SKM-1 (cell line): ENCODE measurements at regions not wholly inside any gene's neighbourhood (a gene's known extent, or its start where the extent isn't known, plus 50 kb on each side); places are given as distances from the start of the nearest gene placed in this dataset.

Source experiments
- DNase-seq: peaks from one replicate; lab custom pipeline; 2025; ENCODE audit not compliant: unreplicated experiment; lab: John Stamatoyannopoulos, UW

DNA sequence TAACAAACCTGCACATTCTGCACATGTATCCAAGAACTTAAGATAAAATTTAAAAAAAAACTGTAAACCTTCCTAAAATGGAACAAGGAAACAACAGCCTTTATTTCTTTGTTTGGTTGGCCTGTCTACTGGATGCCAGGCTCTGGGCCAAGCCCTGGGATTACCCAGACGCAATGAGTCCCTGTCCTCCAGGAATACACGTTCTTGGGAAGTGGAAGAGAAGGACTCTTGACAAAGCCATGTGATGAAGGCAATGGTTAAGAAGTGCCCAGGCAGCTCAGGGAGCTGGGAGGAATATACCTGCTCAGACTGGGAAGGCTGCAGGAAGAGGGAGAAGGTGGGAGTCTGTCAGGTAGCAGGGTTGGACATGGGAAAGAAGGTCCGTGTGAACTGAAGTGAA is 115.4 kb downstream of the AXIN2 start:
- no peak for DNase-seq

DNA sequence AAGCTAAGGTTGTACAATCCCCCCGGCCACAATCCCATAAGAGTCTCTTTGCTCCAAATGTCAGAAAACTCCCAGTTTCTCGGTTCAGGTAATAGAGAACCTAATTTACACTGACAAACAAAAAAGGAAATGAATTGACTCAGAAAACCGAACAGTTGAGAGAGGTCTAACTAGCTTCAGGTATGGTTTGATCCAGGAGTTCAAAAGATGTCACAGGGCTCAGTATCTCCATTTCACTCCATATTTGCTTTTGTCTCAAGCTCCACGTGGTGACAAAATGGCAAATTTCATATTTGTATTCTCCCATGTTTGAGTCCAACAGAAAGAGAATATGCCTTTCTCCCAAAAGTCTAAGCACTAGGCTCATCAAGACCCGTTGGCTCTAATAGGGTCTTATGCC is 117.4 kb downstream of the AXIN2 start:
- DNase-seq: no peak

GRCh38 chr17:65442691-65443090 is 118.8 kb downstream of the AXIN2 start:
- DNase-seq: no peak

DNA sequence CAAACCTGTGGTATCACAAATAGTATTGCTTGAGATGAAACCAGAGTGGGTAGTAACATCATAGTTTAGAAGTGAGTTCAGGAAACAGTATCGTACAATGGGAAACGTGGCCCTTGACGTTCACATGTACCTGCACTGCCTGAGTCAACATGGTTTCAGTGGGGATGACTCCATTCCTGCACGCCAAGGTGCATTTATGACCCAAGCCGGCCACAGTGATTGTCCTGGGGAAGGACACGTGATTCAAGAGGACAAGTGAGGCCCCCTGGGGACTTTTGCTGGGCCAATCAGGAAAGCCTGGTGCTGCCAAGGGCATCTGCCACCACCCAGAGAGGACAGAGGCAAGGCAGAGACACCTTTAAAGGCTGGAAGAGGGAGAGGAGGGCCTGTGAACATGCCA is 119.2 kb downstream of the AXIN2 start:
- DNase-seq: no peak

- DNase-seq: no peak
Observed at GRCh38 chr17:65441053-65441605, 120.3 kb downstream of the AXIN2 start.

- DNase-seq: no peak
Observed at GRCh38 chr17:65438708-65439294, 122.6 kb downstream of the AXIN2 start.

DNA sequence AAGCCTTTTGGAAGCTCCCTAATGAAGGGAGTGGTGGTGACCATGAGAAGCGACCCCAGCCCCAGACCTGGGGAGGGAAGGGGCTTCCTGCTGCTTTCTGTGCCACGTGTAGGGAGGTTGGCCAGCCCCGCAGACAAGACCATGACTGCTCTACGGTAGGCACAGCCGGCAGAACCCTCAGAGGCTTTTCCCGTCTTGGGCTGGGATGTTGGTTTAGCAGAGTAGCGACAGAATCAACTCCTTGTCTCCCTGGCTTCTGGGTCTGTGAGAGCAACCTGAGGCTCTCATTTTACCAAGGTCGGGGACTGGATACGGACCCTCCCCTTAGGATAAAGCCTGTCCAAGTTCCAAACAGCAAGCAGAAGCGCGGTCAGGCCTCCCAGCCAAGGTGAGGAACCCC is 123.3 kb downstream of the AXIN2 start:
- DNase-seq: no peak

DNA sequence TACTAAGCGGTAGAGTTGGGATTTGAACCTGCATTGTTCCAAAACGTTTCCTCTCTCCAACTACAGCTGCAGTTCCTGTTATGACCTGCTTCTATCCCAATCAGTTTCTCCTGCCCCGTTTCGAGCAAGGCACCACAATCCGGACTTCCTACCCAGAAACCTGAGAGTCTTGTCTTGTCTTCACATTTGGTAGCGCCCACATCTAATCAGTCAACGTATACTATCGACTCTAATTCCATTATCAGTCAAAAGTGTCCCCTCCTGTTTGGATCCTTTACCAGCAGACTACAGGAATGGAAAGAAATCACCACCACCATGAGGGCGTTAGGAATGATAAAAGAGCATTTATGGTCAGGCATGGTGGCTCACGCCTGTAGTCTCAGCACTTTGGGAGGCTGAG is 124.6 kb downstream of the AXIN2 start:
- DNase-seq: no peak

DNA sequence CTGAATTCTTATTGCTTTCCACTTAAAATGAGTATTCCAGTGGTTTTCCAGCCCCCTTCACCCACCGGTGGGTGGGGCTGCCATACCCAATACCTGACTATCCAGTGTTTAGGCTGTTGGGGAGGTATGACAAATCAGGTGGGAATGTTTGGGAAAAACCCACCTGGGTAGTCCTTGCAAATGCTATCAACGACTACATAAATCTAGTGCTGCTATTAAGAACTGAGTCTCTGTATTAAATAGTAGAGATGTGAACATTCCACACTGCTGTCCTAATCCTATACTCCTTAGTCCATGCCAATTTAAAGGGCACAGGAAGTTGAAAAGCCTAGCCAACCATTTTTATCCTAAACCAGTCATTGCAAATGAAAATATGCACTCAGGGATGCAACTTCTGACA is 126.6 kb downstream of the AXIN2 start:
- DNase-seq: no peak

DNA sequence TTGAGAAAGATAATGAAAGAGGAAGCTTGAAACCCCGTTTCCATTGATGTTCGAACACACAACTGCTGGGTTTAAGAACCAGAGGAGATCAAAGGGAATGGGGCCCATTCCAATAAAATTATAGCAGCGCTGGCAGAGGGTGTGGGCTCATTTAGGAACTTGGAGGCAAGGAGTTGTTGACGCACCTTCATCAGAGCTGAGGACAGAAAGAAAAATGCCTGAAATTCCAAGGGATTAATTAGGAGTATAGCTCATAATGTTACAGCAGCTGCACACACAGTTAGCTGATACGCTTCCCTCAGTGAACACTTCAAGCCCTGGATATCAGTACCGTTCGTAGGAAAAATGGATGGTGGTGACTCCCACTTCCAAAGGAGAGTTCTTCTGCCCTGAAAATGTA is 127.2 kb downstream of the AXIN2 start:
- no peak for DNase-seq

DNA sequence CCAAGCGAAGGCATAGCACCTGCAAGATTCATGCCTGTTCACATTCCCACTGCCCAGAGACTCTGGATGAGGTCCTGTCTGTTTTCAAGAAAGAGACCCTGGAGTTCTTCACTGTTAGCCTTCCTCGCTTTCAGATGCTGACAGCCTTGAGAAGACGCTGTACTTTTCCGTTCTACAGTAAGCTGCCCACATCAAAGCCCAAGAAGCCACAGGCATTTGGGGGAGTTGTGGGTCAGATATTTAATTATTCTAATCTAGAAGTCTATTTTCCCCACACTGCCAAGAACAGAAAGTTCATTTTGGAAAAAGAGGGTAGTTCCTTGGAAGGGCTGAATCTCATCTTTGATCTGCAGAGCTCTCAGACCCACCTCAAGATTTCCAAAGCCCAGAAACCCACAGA is 127.9 kb downstream of the AXIN2 start:
- no peak for DNase-seq

GRCh38 chr17:65433157-65433556 is 128.3 kb downstream of the AXIN2 start:
- DNase-seq: no peak

GRCh38 chr17:65431116-65431515 is 130.3 kb downstream of the AXIN2 start:
- DNase-seq: no peak

GRCh38 chr17:65430209-65430833 is 131.1 kb downstream of the AXIN2 start:
- DNase-seq: no peak

DNA sequence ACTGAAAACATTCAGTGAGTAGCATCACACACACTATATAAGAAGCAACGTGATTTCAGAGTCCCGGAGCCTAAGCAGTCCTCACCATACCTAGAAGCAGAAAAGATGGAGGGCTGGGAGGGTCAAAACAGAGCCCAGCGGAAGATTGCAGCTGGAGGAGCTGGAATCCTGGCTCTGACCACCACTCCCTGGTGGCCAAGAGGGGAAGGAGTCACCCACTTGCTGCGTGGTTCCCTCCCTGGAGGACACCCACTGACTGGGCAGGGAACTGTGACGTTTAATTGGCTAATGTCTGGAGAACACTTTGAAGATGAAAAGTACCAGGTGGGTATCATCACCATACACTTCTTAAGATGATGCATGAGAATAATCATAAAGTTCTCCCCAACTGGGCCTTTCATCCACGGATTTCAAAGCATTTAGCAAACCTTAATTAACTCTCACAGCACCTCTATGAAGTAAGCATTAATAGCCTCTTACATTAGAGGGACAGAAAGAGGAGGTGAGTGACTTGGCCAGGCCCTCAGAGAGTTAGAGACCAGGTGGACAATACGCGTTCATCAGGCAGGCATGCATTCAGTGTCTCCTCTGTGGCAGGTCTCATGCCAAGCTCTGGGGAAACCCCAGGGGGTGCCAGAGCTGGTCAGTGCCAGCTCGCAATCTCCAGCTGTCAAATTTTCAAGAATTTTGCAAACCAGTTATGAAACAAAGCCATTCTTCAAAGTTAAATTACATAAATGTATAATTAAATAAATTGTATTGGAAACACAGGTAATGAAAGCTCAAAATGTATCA is 137.9 kb downstream of the AXIN2 start:
- no peak for DNase-seq

DNA sequence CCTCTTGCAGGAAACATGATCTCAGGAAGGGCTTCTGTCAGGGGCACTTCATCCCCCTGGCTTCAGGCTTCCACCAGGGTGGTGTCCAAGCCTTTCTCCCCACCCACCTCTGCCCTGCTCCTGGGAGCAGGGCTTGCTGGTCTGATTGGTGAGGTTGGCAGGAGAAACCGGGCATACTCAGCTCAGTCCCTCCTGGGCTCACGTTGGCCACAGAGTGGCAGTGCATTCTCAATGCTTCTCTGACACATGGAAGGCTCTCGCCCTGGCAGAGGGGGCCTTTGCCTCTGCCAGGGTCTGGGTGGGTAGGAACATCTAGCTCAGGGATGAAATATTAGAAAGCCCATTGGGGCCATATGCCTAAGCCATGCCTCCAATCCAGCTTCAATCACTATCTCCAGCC is 142.8 kb downstream of the AXIN2 start:
- DNase-seq: no peak

- no peak for DNase-seq
Observed at GRCh38 chr17:65417406-65418221, 143.8 kb downstream of the AXIN2 start.

DNA sequence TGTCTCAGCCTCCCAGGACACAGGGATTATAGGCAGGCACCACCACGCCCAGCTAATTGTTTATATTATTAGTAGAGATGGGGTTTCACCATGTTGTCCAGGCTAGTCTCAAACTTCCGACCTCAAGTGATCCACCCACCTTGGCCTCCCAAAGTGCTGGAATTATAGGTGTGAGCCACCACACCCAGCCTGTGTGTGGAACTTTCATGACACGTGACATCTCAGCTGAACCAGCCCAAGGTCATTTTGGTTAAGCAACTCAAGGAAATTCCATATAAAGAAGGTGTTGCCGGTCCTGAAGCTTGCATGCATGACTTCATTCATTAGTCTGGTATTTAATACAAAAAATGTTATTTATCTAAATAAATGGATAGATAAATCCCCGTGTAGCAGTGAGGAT is 145.5 kb downstream of the AXIN2 start:
- no peak for DNase-seq

DNA sequence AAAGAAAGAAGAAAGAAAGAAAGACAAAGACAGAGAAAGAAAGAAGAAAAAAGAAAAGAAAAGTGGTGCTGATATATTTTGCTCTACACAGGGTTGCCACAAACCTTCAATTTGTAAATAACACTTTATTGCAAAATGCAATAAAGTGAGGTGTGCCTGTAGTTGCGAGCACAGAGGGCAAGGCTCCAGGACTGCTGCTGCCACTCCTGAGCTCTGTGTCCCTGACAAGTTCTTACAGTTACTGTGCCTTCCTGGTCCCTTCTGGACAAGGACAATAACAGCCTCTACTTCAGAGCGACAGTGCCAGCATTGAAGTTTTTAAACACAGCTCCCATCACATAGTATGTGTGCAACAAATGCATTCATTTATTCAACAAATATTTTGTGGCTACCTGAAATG is 148.1 kb downstream of the AXIN2 start:
- DNase-seq: no peak

- DNase-seq: no peak
Observed at GRCh38 chr17:65409381-65409780, 152.1 kb downstream of the AXIN2 start.

- DNase-seq: no peak
Observed at GRCh38 chr17:65408050-65408449, 153.4 kb downstream of the AXIN2 start.
